HG02885 (cell line): ENCODE measurements at regions not wholly inside any gene's neighbourhood (a gene's known extent, or its start where the extent isn't known, plus 50 kb on each side); places are given as distances from the start of the nearest gene placed in this dataset.
"Not testable (repeated sequence)": the region's sequence is repeated elsewhere in the genome, so short reads cannot be mapped to it uniquely, and the experiment has no call there.

Experiments
- ATAC-seq: cut with Tn5 transposase; IDR thresholded peaks from one replicate; pipeline ENCODE4 v1.9.1; 2021; ENCODE audit warnings: mild to moderate bottlenecking; ENCODE audit not compliant: unreplicated experiment, poor library complexity

DNA sequence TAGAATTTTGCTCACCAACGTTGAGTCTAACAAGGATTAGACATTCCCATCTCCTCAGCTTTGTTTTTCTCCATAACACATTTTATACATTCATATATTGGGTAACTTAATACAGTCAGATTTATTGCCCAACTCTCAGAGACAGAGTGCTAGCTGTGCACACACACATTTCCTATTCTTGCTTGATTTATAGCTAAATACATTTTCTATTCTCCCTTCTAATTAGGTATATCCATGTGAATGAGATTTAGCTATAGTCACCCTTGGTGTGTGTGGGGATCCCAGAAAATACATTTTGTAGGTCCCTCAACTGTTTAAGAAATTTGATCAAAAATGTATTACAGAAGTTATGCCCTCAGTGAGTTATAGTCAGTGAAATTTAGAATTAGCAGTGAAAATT, 715.4 kb downstream of the NSUN3 start:
- no peak for ATAC-seq

- ATAC-seq = no peak
Measured at GRCh38 chr3:94778814-94779494, 716.1 kb downstream of the NSUN3 start.

DNA sequence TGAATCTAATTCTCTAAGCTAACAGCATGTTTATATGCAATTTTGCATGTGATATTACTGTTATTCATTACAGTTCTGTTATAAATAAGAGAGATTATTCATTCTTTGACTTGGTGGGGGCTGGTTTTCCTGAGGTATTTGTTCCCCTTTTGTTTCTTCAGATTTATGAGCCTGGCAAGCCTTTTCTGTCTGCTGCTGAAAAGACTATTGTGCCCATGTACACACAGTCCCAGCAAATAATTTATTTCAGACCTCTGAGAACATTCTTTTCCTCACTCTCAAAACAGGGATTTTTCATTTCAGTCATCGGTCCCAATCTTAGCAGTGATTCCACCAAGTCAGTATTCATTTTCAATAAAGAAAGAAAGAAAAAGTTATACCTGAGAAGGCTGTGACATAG, 716.8 kb downstream of the NSUN3 start:
- no peak for ATAC-seq

DNA sequence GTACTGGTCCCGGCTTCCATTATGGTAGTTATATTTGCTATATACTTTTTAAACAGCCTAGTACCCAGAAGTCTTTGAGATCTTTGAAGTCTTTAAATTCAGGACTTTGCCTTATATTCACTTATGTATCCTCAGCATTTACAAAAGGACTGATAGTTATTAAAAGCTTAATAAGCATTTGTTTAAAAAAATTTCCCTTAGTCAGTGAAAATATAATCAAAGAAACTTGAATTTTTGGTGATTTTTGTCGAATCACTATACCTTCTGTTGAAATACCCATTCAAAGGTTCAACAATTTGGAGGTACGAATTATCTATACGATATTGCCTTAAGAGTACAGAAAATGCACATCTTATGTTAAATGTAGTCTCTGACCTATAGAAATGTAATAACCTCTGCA, 721.4 kb downstream of the NSUN3 start:
- ATAC-seq = no peak

DNA sequence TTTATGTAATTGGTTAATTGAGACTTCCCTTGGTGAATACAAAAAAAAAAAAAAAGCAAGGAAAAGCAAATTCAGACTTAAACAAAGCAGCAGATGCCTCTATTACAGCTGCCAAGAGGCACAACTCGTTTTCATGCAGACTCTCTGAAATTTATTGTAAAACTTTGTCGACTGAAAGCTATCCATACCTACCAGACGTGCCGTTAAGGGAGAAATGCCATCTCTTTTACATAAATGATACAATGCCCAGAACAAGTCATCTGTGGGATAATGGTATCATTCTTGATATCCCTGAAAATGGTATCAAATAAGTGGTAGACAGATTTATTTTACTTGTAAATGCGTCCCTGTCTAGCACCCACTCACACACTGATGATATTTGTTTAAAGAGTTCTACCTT, 724.2 kb downstream of the NSUN3 start:
- no peak for ATAC-seq

DNA sequence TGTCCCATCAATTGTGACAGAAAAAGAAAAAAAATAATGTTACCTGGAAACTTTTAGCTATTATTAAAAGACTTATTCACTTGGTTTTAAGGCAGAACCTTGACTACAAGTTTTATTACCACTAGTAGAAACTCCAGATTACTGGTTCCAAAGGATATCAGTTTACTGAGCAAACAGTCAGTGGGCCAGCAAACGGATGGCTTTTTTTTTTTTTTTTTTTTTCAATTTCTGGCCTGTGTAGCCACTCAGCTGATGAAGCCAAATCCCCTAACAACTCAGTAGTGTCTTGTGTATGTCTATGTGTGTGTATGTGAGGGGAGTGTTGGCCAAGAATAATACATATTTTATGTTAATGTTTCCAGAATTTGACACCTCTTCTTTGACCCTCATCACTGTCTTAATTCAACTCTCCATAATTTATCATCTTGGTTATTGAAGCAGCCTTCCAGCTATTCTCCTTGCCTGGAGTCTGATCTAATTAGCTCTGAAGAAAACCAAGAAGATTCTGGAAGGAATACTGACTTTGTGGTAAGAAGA, 724.9 kb downstream of the NSUN3 start:
- ATAC-seq = no peak

DNA sequence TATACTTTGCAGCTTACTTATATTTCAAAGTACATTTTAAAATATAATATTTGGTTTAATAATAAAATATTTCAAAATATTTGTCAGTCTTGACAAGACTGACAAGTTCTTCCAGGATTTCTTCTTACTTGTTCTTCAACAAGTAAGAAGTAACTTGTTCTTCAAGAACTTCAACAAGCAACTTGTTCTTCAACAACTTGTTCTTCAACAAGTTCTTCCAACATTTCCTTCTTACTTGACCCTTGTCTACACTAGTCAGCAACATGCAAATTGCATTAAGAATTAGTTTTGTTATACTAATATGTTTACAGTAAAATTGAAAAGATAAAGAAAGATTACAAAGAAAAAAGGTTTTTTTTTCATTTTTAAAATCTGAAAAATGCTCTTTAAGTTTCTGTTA, 731.7 kb downstream of the NSUN3 start:
- ATAC-seq = no peak

DNA sequence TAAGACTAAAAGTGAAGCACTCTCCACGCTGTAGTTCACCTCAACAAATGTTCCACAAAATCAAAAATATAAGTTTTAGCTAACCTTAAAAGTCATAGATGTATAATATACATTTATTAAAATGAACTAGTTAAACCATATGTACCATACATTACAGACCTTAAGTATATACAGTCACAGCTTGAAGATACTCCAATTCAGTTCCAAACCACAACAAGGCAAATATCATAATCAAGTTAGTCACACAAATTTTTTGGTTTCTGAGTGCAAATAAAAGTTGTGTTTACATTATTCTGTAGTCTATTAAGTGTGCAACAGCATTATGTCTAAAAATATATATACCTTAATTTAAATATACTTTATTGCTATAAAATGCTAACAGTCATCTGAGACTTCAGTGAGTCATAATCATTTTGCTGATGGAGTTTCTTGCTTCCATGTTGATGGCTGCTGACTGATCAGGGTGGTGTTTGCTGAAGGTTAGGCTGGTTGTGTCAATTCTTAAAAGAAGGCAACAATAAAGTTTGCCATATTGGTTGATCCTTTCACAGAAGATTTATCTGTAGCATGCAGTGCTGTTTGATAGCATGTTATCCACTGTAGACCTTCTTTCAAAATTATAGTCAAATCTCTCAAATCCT, 736.7 kb downstream of the NSUN3 start:
- no peak for ATAC-seq

- no peak for ATAC-seq
Measured at GRCh38 chr3:94811836-94812235, 749.0 kb downstream of the NSUN3 start.

- ATAC-seq = no peak
Measured at GRCh38 chr3:94821241-94821640, 758.4 kb downstream of the NSUN3 start.

DNA sequence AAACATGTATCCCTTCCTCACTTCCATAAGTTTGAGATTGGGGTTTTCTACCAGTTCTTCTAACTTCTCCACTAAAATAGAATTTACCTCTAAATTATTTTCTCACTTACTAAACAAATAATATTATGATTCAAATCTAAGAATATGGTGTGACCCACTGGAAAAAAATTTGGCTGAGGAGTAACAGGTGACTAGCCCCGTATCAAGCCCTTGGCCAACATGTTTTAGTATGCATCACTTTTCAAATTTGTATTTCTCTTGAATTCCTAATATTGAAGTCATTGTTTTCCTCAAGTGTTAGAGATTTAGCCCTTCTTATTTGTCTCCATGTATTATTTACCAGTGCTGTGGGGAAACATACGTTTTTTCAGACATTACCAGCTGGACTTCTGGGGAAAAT, 759.4 kb downstream of the NSUN3 start:
- ATAC-seq = no peak

DNA sequence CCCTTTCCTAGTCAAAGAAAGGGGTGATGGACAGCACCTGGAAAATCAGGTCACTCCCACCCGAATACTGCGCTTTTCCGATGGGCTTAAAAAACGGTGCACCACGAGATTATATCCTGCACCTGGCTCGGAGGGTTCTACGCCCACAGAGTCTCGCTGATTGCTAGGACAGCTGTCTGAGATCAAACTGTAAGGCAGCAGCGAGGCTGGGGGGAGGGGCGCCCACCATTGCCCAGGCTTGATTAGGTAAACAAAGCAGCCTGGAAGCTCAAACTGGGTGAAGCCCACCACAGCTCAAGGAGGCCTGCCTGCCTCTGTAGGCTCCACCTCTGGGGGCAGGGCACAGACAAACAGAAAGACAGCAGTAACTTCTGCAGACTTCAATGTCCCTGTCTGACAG, 783.4 kb downstream of the NSUN3 start:
- ATAC-seq = not testable (repeated sequence)

GRCh38 chr3:94862703-94863102, 799.8 kb downstream of the NSUN3 start:
- ATAC-seq = peak; percentile 80

GRCh38 chr3:94869059-94869547, 806.2 kb downstream of the NSUN3 start:
- no peak for ATAC-seq

DNA sequence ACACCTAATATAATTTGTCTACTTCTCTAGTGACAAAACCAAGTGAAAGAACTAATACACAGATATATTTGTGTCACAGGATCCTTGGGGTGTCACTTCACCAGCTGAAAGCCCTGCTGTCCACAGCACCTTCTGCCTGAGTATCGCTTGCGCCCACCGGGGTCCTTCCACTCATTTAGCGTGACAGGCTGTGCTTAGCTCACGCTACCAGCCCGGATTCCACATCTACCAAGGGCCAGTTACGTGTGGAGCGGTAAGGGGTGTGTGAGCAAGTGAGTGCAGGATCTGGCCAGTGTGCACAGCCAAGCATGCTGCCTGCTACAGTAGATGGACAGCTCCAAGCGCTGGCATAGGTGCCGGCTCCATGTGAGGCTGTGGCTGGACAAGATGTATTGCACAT, 810.9 kb downstream of the NSUN3 start:
- no peak for ATAC-seq

DNA sequence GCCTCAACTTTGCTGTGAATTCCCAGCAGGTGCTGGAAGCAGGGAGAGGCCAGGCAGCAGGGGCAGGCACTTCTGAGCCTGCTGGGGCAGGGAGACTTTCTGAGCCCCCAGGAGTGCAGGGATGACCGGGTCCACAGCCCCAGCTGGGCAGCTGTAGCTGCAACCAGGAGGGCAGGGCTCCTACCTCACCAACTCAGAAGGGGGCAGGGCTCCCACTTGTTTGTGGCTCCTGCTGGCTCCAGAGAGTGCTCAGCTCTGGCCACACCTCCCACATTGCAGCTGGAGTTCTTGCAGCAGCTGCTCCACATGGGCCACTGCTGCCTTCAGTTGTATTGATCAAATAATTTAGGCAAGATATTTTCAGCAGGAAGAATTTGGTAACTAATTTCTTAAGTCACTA, 812.3 kb downstream of the NSUN3 start:
- ATAC-seq = no peak

DNA sequence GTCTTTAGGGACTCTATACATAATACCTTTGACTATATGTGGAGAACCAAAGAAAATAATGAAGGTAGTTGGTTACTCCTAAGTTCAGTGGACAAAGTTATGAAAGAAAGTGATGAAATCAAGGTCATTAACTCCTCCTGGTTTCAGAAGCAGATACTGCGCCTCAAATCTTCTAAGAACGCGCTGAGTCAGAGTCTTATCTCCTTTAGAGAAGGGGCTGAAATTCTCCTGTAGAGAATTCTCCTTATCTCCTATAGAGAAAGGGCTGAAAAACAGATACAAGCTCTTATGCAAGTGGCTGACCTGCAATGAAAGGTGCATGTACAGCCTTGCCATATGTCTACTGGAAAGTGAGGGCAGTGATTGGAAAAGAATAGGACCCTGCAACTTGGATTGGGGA, 824.2 kb downstream of the NSUN3 start:
- ATAC-seq = no peak

- ATAC-seq = no peak
Measured at GRCh38 chr3:94896994-94897393, 834.1 kb downstream of the NSUN3 start.

DNA sequence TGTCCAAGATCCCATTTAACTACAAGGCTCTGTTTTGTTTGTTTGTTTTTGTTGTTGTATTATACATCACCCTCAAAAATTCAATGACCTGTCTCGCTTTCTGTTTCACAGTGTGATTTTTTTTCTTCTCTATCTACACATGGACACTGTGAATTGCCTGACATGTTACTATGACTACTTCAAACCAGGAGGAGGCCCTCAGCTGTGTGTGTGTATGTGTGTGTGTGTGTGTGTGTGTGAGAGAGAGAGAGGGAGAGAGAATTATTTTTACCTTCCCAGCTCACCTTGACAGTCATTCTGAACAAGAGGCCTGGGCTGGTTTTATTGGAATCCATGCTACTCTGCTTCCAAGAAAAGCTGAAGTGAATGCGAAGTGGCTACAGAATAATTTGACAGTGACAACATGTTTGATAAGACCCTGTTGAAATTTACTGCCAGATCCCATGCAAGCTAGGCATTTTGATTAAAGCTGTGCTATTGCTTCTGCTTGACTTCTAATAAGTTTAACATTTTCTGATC, 841.4 kb downstream of the NSUN3 start:
- ATAC-seq = no peak

- no peak for ATAC-seq
Measured at GRCh38 chr3:94909726-94910125, 846.9 kb downstream of the NSUN3 start.

GRCh38 chr3:94912656-94913055, 849.8 kb downstream of the NSUN3 start:
- ATAC-seq = no peak

DNA sequence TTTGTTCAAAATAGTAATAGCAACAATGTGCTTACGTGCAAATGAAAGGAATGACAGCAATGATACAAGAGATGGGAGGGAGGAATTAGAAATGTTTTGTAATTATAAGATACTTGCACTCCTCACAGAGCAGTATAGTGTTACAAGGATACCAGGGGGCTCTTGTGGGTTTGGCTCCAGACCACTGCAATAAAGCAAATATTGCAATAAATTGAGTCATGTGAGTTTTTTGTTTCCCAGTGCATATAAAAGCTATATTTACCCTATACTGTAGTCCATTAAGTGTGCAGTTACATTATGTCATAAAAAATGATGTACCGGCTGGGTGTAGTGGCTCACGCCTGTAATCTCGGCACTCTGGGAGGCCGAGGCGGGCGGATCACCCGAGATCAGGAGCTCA, 864.3 kb downstream of the NSUN3 start:
- no peak for ATAC-seq
